PC-3 (cell line): ENCODE measurements at regions not wholly inside any gene's neighbourhood (a gene's known extent, or its start where the extent isn't known, plus 50 kb on each side); places are given as distances from the start of the nearest gene placed in this dataset.

Source experiments
- ATAC-seq: fragments of 200-7000 bp; cut with Tn5 transposase; 2 replicates; pipeline ENCODE4 v1.9.1; 2020; ENCODE audit warnings: mild to moderate bottlenecking, moderate library complexity
- BruUV-seq: library from RNA; stranded (reverse); fragments of 400-500 nt; replicated peaks from 2 replicates; lab custom pipeline; 2021; lab: Mats Ljungman, UMichigan
- CTCF ChIA-PET: fragments of 300-600 bp; sonication (Branson Sonifier 250); formaldehyde crosslinking; loops from one replicate; lab custom pipeline; 2022; ENCODE audit warnings: antibody characterized with exemption; lab: Charles Lee
- POLR2A ChIA-PET: fragments of 300-600 bp; sonication (Branson Sonifier 250); formaldehyde crosslinking; loops from one replicate; lab custom pipeline; 2022; ENCODE audit warnings: antibody characterized with exemption; ENCODE audit not compliant: unreplicated experiment; lab: Charles Lee
- DNase-seq: peaks from one replicate; pipeline ENCODE4 v3.0.0-alpha.2; 2015
- H2AFZ ChIP-seq: fragments of 300-600 bp; sonication (generic); 2 replicates; pipeline ENCODE4 v1.6.0; 2016; ENCODE audit warnings: antibody characterized with exemption, low read length
- H3F3A ChIP-seq: fragments of 300-600 bp; sonication (generic); one replicate; pipeline ENCODE4 v1.6.0; 2017; ENCODE audit warnings: antibody characterized with exemption, low read length, control low read depth, mild to moderate bottlenecking; ENCODE audit not compliant: unreplicated experiment
- H3K27ac ChIP-seq: fragments of 300-600 bp; sonication (generic); 2 replicates; pipeline ENCODE4 v1.5.1; 2016; ENCODE audit warnings: mild to moderate bottlenecking, low read length
- H3K27me3 ChIP-seq: fragments of 300-600 bp; sonication (generic); 2 replicates; pipeline ENCODE4 v1.6.1; 2016; ENCODE audit warnings: low read length, mixed read lengths
- H3K36me3 ChIP-seq: fragments of 300-600 bp; sonication (generic); 2 replicates; pipeline ENCODE4 v1.6.1; 2016; ENCODE audit warnings: low read depth, mixed run types, low read length, mixed read lengths
- H3K4me1 ChIP-seq: fragments of 300-600 bp; sonication (generic); 2 replicates; pipeline ENCODE4 v1.5.1; 2016; ENCODE audit warnings: low read length; ENCODE audit not compliant: insufficient read depth
- H3K4me2 ChIP-seq: fragments of 300-600 bp; sonication (generic); 2 replicates; pipeline ENCODE4 v1.6.0; 2016; ENCODE audit warnings: low read length
- H3K4me3 ChIP-seq: fragments of 300-600 bp; sonication (generic); 2 replicates; pipeline ENCODE4 v1.5.1; 2016; ENCODE audit warnings: mild to moderate bottlenecking, low read length, mixed read lengths
- H3K79me2 ChIP-seq: fragments of 300-600 bp; sonication (generic); 2 replicates; pipeline ENCODE4 v1.6.1; 2017; ENCODE audit warnings: low read length, mixed read lengths
- H3K9ac ChIP-seq: fragments of 300-600 bp; sonication (generic); 2 replicates; pipeline ENCODE4 v1.6.0; 2016; ENCODE audit warnings: mild to moderate bottlenecking, low read length
- H3K9me2 ChIP-seq: fragments of 300-600 bp; sonication (generic); replicated peaks from 2 replicates; pipeline ENCODE4 v1.6.1; 2016; ENCODE audit warnings: mixed run types, low read length, mixed read lengths
- H3K9me3 ChIP-seq: fragments of 300-600 bp; sonication (generic); 2 replicates; pipeline ENCODE4 v1.6.1; 2016; ENCODE audit warnings: low read length, mixed read lengths
- H4K20me1 ChIP-seq: fragments of 300-600 bp; sonication (generic); 2 replicates; pipeline ENCODE4 v1.6.1; 2016; ENCODE audit warnings: low read length, mixed read lengths
- EZH2 ChIP-seq: fragments of 300-600 bp; sonication (generic); IDR thresholded peaks from one replicate; pipeline ENCODE4 v1.6.1; 2017; ENCODE audit warnings: antibody characterized with exemption, mild to moderate bottlenecking, low read length; ENCODE audit not compliant: unreplicated experiment
- EZH2phosphoT487 ChIP-seq: fragments of 300-600 bp; sonication (generic); IDR thresholded peaks from 2 replicates; pipeline ENCODE4 v1.6.1; 2018; ENCODE audit warnings: mild to moderate bottlenecking, antibody characterized with exemption, low read length, borderline replicate concordance
- intact Hi-C: fragments of 100-400 bp; cut with micrococcal nuclease; formaldehyde crosslinking; loops from 2 replicates; pipeline ENCODE4 v1.9.0; 2023
- TF ChIP-seq, protein P1 (sequence below): fragments of 300-600 bp; sonication (generic); conservative IDR thresholded peaks from 2 replicates; pipeline ENCODE4 v1.5.1; 2017; ENCODE audit warnings: antibody characterized with exemption, low read depth, mild to moderate bottlenecking, low read length

DNA sequence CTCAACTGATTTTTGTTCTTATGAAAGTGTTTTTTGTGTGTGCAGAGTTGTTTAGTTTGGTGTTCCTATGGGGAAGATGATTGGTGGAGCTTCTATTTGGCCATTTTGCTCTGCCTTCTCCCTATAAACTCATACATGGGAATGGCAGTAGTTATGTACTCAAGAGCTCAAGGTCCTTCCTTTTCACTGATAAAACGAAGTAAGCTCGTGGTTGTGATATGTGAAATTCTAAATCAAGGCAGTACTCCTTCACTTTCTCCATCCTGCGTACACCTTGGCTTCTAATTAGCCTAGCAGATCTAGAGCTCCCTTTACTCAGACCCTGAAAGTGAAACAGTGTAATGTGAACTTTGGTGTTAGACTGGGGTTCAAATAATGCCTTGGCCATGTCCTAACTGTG, 159.3 kb upstream of the TNC start:
- Histone ChIP-seq H3K4me2 (no peak overlapping the region), H3K9me2 (no peaks in the 10 kb centered on the region), H4K20me1 (no peaks in the 10 kb centered on the region), H3F3A (no peaks in the 10 kb centered on the region), H3K27me3 (no peaks in the 10 kb centered on the region), H3K9ac (no peak overlapping the region), H3K4me3 (no peak overlapping the region), H2AFZ (no peak overlapping the region), H3K4me1 (no peaks in the 10 kb centered on the region), H3K27ac (no peak overlapping the region), H3K36me3 (no peaks in the 10 kb centered on the region), H3K9me3 (no peaks in the 10 kb centered on the region), H3K79me2 (no peaks in the 10 kb centered on the region)
- no peak for TF ChIP-seq EZH2phosphoT487
- no peak for TF ChIP-seq EZH2
- TF ChIP-seq, protein P1, sequence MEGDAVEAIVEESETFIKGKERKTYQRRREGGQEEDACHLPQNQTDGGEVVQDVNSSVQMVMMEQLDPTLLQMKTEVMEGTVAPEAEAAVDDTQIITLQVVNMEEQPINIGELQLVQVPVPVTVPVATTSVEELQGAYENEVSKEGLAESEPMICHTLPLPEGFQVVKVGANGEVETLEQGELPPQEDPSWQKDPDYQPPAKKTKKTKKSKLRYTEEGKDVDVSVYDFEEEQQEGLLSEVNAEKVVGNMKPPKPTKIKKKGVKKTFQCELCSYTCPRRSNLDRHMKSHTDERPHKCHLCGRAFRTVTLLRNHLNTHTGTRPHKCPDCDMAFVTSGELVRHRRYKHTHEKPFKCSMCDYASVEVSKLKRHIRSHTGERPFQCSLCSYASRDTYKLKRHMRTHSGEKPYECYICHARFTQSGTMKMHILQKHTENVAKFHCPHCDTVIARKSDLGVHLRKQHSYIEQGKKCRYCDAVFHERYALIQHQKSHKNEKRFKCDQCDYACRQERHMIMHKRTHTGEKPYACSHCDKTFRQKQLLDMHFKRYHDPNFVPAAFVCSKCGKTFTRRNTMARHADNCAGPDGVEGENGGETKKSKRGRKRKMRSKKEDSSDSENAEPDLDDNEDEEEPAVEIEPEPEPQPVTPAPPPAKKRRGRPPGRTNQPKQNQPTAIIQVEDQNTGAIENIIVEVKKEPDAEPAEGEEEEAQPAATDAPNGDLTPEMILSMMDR, result no peak
- intact Hi-C loops, result no loop called here
- ATAC-seq (no peak), DNase-seq (no peak)
- ChIA-PET POLR2A (no interaction called here), CTCF (no interaction called here)
- BruUV-seq, result no TSS peak

DNA sequence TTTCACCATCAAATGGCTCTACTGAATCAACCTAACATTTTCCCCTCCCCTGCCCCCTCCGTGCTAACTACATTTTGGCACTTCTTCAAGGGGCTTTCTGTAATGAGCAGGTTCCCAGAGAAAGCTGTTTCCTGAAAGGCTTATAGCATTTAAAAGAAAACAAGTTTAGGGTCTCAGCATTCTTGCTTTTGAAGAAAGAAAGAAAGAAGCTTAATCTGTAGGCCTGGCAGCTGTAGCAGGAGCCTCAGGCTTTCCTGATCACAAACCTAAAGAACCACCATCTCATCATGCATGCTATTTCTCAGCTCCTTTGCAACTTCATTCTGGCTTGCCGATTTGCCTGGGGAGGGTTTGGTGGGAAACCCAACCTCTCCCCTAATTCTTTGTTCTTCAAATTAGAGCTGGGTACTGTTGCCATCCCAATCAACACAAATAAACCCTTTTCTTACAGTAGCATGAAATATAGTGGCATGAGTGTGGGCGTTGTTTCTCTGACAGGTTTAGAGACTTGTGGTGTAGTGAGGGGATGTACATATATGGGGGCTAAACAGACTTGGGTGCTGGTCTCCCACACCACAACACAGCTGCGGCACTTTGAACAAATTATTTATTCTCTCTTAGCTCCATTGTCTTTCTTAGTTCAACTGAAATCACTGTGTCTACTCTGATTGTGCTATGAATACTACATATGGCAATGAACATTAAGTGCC, 160.5 kb upstream of the TNC start:
- no peak for TF ChIP-seq EZH2
- TF ChIP-seq, protein P1, result no peak
- no peak for TF ChIP-seq EZH2phosphoT487
- H3K9me3 ChIP-seq, result no peaks in the 10 kb centered on the region
- H3F3A ChIP-seq, result no peaks in the 10 kb centered on the region
- no peak overlapping the region for H3K27ac ChIP-seq
- no peak overlapping the region for H3K4me2 ChIP-seq
- H3K9ac ChIP-seq, result no peak overlapping the region
- H3K27me3 ChIP-seq, result no peaks in the 10 kb centered on the region
- H3K79me2 ChIP-seq, result no peaks in the 10 kb centered on the region
- intact Hi-C loops, result no loop called here
- no peaks in the 10 kb centered on the region for H4K20me1 ChIP-seq
- ChIA-PET CTCF (no interaction called here), POLR2A (no interaction called here)
- ATAC-seq, result no peak
- no peaks in the 10 kb centered on the region for H3K4me1 ChIP-seq
- DNase-seq, result no peak
- BruUV-seq, result no TSS peak
- H3K9me2 ChIP-seq, result no peaks in the 10 kb centered on the region
- no peaks in the 10 kb centered on the region for H3K36me3 ChIP-seq
- no peak overlapping the region for H2AFZ ChIP-seq
- no peak overlapping the region for H3K4me3 ChIP-seq

DNA sequence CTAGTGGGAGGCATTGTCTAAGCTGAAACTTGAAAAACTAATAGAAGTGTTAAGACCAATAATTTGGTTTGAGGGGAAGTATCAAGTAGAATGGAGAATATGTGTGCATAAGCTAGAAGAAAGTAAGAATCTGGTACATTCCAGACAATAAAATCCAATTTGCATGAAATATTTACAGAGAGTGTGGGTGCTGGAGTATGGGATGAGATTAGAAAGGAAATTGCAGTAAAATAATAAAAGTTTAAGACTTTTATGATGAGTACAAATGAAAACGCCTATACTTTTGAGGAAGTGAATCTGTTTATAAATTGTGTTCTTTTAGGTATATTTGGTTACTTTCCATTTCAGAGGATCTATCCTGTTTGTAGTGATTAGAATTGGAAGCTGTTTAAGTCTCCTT, 165.4 kb upstream of the TNC start:
- Histone ChIP-seq H3F3A (no peaks in the 10 kb centered on the region), H3K9ac (no peak overlapping the region), H3K4me1 (no peaks in the 10 kb centered on the region), H4K20me1 (no peaks in the 10 kb centered on the region), H3K9me3 (no peaks in the 10 kb centered on the region), H3K79me2 (no peaks in the 10 kb centered on the region), H3K27ac (no peak overlapping the region), H3K27me3 (no peaks in the 10 kb centered on the region), H3K9me2 (no peaks in the 10 kb centered on the region), H3K4me3 (no peak overlapping the region), H3K36me3 (no peaks in the 10 kb centered on the region), H3K4me2 (no peak overlapping the region), H2AFZ (no peak overlapping the region)
- ATAC-seq (no peak), DNase-seq (no peak)
- ChIA-PET POLR2A (no interaction called here), CTCF (no interaction called here)
- no TSS peak for BruUV-seq
- TF ChIP-seq, protein P1, result no peak
- TF ChIP-seq EZH2phosphoT487, result no peak
- TF ChIP-seq EZH2, result no peak
- intact Hi-C loops, result no loop called here
